IMR-90 (cell line): ENCODE measurements at regions not wholly inside any gene's neighbourhood (a gene's known extent, or its start where the extent isn't known, plus 50 kb on each side); places are given as distances from the start of the nearest gene placed in this dataset.

Experiments used
- ATAC-seq: fragments of 200-7000 bp; cut with Tn5 transposase; 2 replicates; pipeline ENCODE4 v1.9.1; 2020; ENCODE audit warnings: low read depth, mild to moderate bottlenecking, moderate library complexity
- BruUV-seq: library from RNA; stranded (reverse); fragments of 400-500 nt; replicated peaks from 2 replicates; lab custom pipeline; 2021; lab: Mats Ljungman, UMichigan
- CTCF ChIA-PET: fragments of 300-600 bp; formaldehyde crosslinking; extraction: SDS; loops from one replicate; lab custom pipeline; 2021; ENCODE audit warnings: antibody characterized with exemption; lab: Yijun Ruan, JAX
- POLR2A ChIA-PET: fragments of 300-600 bp; sonication (Branson Sonifier 250); formaldehyde crosslinking; loops from one replicate; lab custom pipeline; 2022; ENCODE audit warnings: antibody characterized with exemption; ENCODE audit not compliant: unreplicated experiment; lab: Charles Lee
- DNase-seq: peaks from one replicate; pipeline ENCODE4 v3.0.0; 2013
- H2AFZ ChIP-seq: replicated peaks from 2 replicates; pipeline ENCODE3; 2013; ENCODE audit warnings: low read length, mild to moderate bottlenecking; ENCODE audit not compliant: poor library complexity
- H2AK5ac ChIP-seq: 2 replicates; pipeline ENCODE4 v1.6.1; 2013; ENCODE audit warnings: low read depth, low read length, inconsistent platforms
- H2AK9ac ChIP-seq: replicated peaks from 2 replicates; pipeline ENCODE3; 2013; ENCODE audit warnings: mild to moderate bottlenecking, low read depth, low read length, moderate library complexity; ENCODE audit not compliant: poor library complexity
- H2BK120ac ChIP-seq: 2 replicates; pipeline ENCODE4 v1.6.1; 2013; ENCODE audit warnings: low read depth, low read length, inconsistent platforms
- H2BK15ac ChIP-seq: 3 replicates; pipeline ENCODE4 v1.6.1; 2013; ENCODE audit warnings: low read depth, low read length, inconsistent platforms
- H2BK20ac ChIP-seq: 2 replicates; pipeline ENCODE4 v1.6.1; 2013; ENCODE audit warnings: low read depth, mild to moderate bottlenecking, inconsistent platforms, low read length, moderate library complexity
- H2BK5ac ChIP-seq: 2 replicates; pipeline ENCODE4 v1.6.1; 2013; ENCODE audit warnings: mild to moderate bottlenecking, low read depth, low read length, inconsistent platforms; ENCODE audit not compliant: poor library complexity, severe bottlenecking
- H3K14ac ChIP-seq: replicated peaks from 2 replicates; pipeline ENCODE4 v1.6.1; 2013; ENCODE audit warnings: low read depth, low read length, inconsistent platforms
- H3K18ac ChIP-seq: 2 replicates; pipeline ENCODE4 v1.6.1; 2013; ENCODE audit warnings: low read depth, low read length, control low read depth
- H3K23ac ChIP-seq: 2 replicates; pipeline ENCODE4 v1.6.1; 2013; ENCODE audit warnings: low read depth, low read length, inconsistent platforms
- H3K27ac ChIP-seq: 2 replicates; pipeline ENCODE4 v1.5.1; 2013; ENCODE audit warnings: mild to moderate bottlenecking, control low read depth, low read length; ENCODE audit not compliant: insufficient read depth
- H3K27me3 ChIP-seq: 2 replicates; pipeline ENCODE4 v1.6.1; 2013; ENCODE audit warnings: low read length; ENCODE audit not compliant: control insufficient read depth, insufficient read depth
- H3K36me3 ChIP-seq: 2 replicates; pipeline ENCODE4 v1.6.1; 2013; ENCODE audit warnings: low read length, mixed read lengths; ENCODE audit not compliant: control insufficient read depth, insufficient read depth
- H3K4ac ChIP-seq: 2 replicates; pipeline ENCODE4 v1.6.1; 2013; ENCODE audit warnings: low read depth, low read length, inconsistent platforms
- H3K4me1 ChIP-seq: 2 replicates; pipeline ENCODE4 v1.6.1; 2013; ENCODE audit warnings: low read length, mixed read lengths; ENCODE audit not compliant: control insufficient read depth, insufficient read depth
- H3K4me2 ChIP-seq: 2 replicates; pipeline ENCODE4 v1.6.1; 2013; ENCODE audit warnings: low read depth, mild to moderate bottlenecking, control low read depth, low read length, moderate library complexity
- H3K4me3 ChIP-seq: 2 replicates; pipeline ENCODE4 v1.5.1; 2013; ENCODE audit warnings: low read depth, mild to moderate bottlenecking, control low read depth, low read length, moderate library complexity; ENCODE audit not compliant: insufficient read depth
- H3K56ac ChIP-seq: 2 replicates; pipeline ENCODE4 v1.6.1; 2013; ENCODE audit warnings: low read length, inconsistent platforms; ENCODE audit not compliant: insufficient read depth; ENCODE audit errors: extremely low read depth
- H3K79me1 ChIP-seq, 2 experiments: 2 replicates each; pipeline ENCODE4 v1.6.1; 2013; ENCODE audit warnings: low read length in 2 of 2, inconsistent platforms in 1 of 2, low read depth in 1 of 2
- H3K9ac ChIP-seq: 2 replicates; pipeline ENCODE4 v1.6.1; 2013; ENCODE audit warnings: low read depth, low read length, control low read depth
- H3K9me1 ChIP-seq: 2 replicates; pipeline ENCODE4 v1.6.1; 2013; ENCODE audit warnings: low read length, inconsistent platforms; ENCODE audit not compliant: insufficient read depth
- H3K9me3 ChIP-seq: 2 replicates; pipeline ENCODE4 v1.6.1; 2013; ENCODE audit warnings: low read length; ENCODE audit not compliant: control insufficient read depth, insufficient read depth
- H4K20me1 ChIP-seq: 2 replicates; pipeline ENCODE4 v1.6.1; 2013; ENCODE audit warnings: low read length, inconsistent platforms; ENCODE audit not compliant: insufficient read depth
- H4K5ac ChIP-seq: 2 replicates; pipeline ENCODE4 v1.6.1; 2013; ENCODE audit warnings: mild to moderate bottlenecking, low read depth, low read length, control low read depth
- H4K8ac ChIP-seq, 2 experiments: 2 replicates each; pipeline ENCODE4 v1.6.1; 2013; ENCODE audit warnings: low read depth in 2 of 2, low read length in 2 of 2, control low read depth in 1 of 2, inconsistent platforms in 1 of 2
- H4K91ac ChIP-seq: 2 replicates; pipeline ENCODE4 v1.6.1; 2013; ENCODE audit warnings: low read depth, low read length, inconsistent platforms; ENCODE audit not compliant: insufficient read depth
- BHLHE40 ChIP-seq: fragments of 150-350 bp; IDR thresholded peaks from 2 replicates; pipeline ENCODE4 v1.6.1; 2016; ENCODE audit warnings: mild to moderate bottlenecking, low read depth, low read length
- CEBPB ChIP-seq: IDR thresholded peaks from 2 replicates; pipeline ENCODE4 v1.6.1; 2012; ENCODE audit warnings: low read depth, low read length, improper control_type of control experiment
- CHD1 ChIP-seq: IDR thresholded peaks from 2 replicates; pipeline ENCODE4 v1.6.1; 2012; ENCODE audit warnings: low read depth, low read length, improper control_type of control experiment
- ELK1 ChIP-seq: fragments of 150-350 bp; IDR thresholded peaks from 2 replicates; pipeline ENCODE4 v1.6.1; 2016; ENCODE audit warnings: low read depth, mild to moderate bottlenecking, low read length, moderate library complexity, borderline replicate concordance
- FOS ChIP-seq: fragments of 150-350 bp; IDR thresholded peaks from 2 replicates; pipeline ENCODE4 v1.6.1; 2016; ENCODE audit warnings: low read depth, low read length
- MAFK ChIP-seq: IDR thresholded peaks from 2 replicates; pipeline ENCODE4 v1.6.1; 2012; ENCODE audit warnings: low read depth, low read length, improper control_type of control experiment
- MAZ ChIP-seq: IDR thresholded peaks from 2 replicates; pipeline ENCODE4 v1.6.1; 2012; ENCODE audit warnings: low read depth, mild to moderate bottlenecking, low read length, improper control_type of control experiment, moderate library complexity, borderline replicate concordance
- MXI1 ChIP-seq: IDR thresholded peaks from 2 replicates; pipeline ENCODE4 v1.6.1; 2012; ENCODE audit warnings: low read depth, mild to moderate bottlenecking, low read length, moderate library complexity, borderline replicate concordance
- NFE2L2 ChIP-seq: fragments of 150-350 bp; IDR thresholded peaks from 2 replicates; pipeline ENCODE4 v1.6.1; 2016; ENCODE audit warnings: low read depth, mild to moderate bottlenecking, low read length
- POLR2A ChIP-seq: IDR thresholded peaks from 2 replicates; pipeline ENCODE4 v1.6.1; 2012; ENCODE audit warnings: mild to moderate bottlenecking, low read depth, low read length
- RAD21 ChIP-seq: IDR thresholded peaks from 2 replicates; pipeline ENCODE4 v1.6.1; 2012; ENCODE audit warnings: low read length, improper control_type of control experiment
- RCOR1 ChIP-seq: IDR thresholded peaks from 2 replicates; pipeline ENCODE4 v1.6.1; 2012; ENCODE audit warnings: mild to moderate bottlenecking, low read length, improper control_type of control experiment; ENCODE audit not compliant: insufficient replicate concordance
- SMC3 ChIP-seq: fragments of 150-350 bp; IDR thresholded peaks from 2 replicates; pipeline ENCODE4 v1.6.1; 2016; ENCODE audit warnings: low read depth, mild to moderate bottlenecking, antibody characterized with exemption, low read length, moderate library complexity
- WGBS, 2 experiments: methylation state at CpG; one replicate each; pipeline versions ENCODE4 v1.1.5 to v1.1.7; 2013; ENCODE audit warnings: missing lambda C conversion rate in 2 of 2; ENCODE audit not compliant: insufficient read length in 1 of 2; ENCODE audit errors: extremely low coverage in 2 of 2; 5-methylcytosine and 5-hydroxymethylcytosine counted together
- dilution Hi-C: fragments of 300-500 bp; cut with HindIII; formaldehyde crosslinking; loops from one replicate; pipeline ENCODE4 v1.14.3; 2018; ENCODE audit warnings: low sequenced_read_pairs; ENCODE audit not compliant: unreplicated experiment
- in situ Hi-C: fragments of 300-500 bp; cut with MboI; formaldehyde crosslinking; loops from 3 replicates; pipeline ENCODE4 v1.14.3; 2019; ENCODE audit warnings: low sequenced_read_pairs, inconsistent platforms, mixed read lengths
- intact Hi-C: fragments of 100-400 bp; cut with micrococcal nuclease; formaldehyde crosslinking; loops from 2 replicates; pipeline ENCODE4 v1.10.0; 2022
- TF ChIP-seq, protein P1 (sequence below): fragments of 150-350 bp; IDR thresholded peaks from 2 replicates; pipeline ENCODE4 v1.6.1; 2017; ENCODE audit warnings: mild to moderate bottlenecking, antibody characterized with exemption, low read length, low read depth
- TF ChIP-seq, protein P2 (sequence below): conservative IDR thresholded peaks from 2 replicates; pipeline ENCODE4 v1.5.1; 2012; ENCODE audit warnings: mild to moderate bottlenecking, low read depth, low read length, improper control_type of control experiment

GRCh38 chr13:109913186-109913585, 126.8 kb upstream of the IRS2 start:
- H4K20me1 ChIP-seq = no peaks in the 10 kb centered on the region
- CTCF ChIA-PET = no interaction called here
- H2AFZ ChIP-seq = no peak overlapping the region
- H3K79me1 ChIP-seq = no peaks in the 10 kb centered on the region
- H3K9ac ChIP-seq = no peak overlapping the region
- no peak overlapping the region for H2BK5ac ChIP-seq
- H3K4me2 ChIP-seq = no peak overlapping the region
- no peak overlapping the region for H2BK15ac ChIP-seq
- H3K4me1 ChIP-seq = peaks cover 1% of the 10 kb centered on the region; the same call in 1 of the 2 replicates
- in situ Hi-C loops (no loop called here), dilution Hi-C loops (no loop called here), intact Hi-C loops (no loop called here)
- H3K27ac ChIP-seq = no peak overlapping the region
- no peak overlapping the region for H4K91ac ChIP-seq
- H2BK120ac ChIP-seq = no peak overlapping the region
- POLR2A ChIA-PET = no interaction called here
- H2BK20ac ChIP-seq = no peak overlapping the region
- H3K14ac ChIP-seq = no peak overlapping the region
- no peak for DNase-seq
- ATAC-seq = no peak
- H2AK9ac ChIP-seq = no peak overlapping the region
- no peak overlapping the region for H2AK5ac ChIP-seq
- H3K18ac ChIP-seq = no peak overlapping the region
- WGBS, 2 experiments = 33% methylated on average over 1 of the region's 1 CpG; no CpG with 5 or more reads in 1 of the 2 experiments
- TF ChIP-seq SMC3 (no peak), CHD1 (no peak), MAZ (no peak), POLR2A (no peak), RAD21 (no peak), FOS (no peak), RCOR1 (no peak), NFE2L2 (no peak), ELK1 (no peak), BHLHE40 (no peak), MXI1 (no peak), MAFK (no peak), CEBPB (no peak)
- TF ChIP-seq, protein P1, sequence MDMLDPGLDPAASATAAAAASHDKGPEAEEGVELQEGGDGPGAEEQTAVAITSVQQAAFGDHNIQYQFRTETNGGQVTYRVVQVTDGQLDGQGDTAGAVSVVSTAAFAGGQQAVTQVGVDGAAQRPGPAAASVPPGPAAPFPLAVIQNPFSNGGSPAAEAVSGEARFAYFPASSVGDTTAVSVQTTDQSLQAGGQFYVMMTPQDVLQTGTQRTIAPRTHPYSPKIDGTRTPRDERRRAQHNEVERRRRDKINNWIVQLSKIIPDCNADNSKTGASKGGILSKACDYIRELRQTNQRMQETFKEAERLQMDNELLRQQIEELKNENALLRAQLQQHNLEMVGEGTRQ = no peak
- TF ChIP-seq, protein P2, sequence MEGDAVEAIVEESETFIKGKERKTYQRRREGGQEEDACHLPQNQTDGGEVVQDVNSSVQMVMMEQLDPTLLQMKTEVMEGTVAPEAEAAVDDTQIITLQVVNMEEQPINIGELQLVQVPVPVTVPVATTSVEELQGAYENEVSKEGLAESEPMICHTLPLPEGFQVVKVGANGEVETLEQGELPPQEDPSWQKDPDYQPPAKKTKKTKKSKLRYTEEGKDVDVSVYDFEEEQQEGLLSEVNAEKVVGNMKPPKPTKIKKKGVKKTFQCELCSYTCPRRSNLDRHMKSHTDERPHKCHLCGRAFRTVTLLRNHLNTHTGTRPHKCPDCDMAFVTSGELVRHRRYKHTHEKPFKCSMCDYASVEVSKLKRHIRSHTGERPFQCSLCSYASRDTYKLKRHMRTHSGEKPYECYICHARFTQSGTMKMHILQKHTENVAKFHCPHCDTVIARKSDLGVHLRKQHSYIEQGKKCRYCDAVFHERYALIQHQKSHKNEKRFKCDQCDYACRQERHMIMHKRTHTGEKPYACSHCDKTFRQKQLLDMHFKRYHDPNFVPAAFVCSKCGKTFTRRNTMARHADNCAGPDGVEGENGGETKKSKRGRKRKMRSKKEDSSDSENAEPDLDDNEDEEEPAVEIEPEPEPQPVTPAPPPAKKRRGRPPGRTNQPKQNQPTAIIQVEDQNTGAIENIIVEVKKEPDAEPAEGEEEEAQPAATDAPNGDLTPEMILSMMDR = no peak
- H3K27me3 ChIP-seq = peaks cover 3% of the 10 kb centered on the region; the same call in 1 of the 2 replicates
- H3K23ac ChIP-seq = no peak overlapping the region
- no peak overlapping the region; the same call in 1 of the 2 replicates for H3K56ac ChIP-seq
- 0 out of 2 replicates have a peak, but pooled peaks cover 2% of the 10 kb centered on the region for H3K9me3 ChIP-seq
- H3K9me1 ChIP-seq = peaks cover 2% of the 10 kb centered on the region; the same call in 1 of the 2 replicates
- H4K8ac ChIP-seq = no peak overlapping the region
- H3K36me3 ChIP-seq = no peaks in the 10 kb centered on the region
- no TSS peak for BruUV-seq
- no peak overlapping the region for H4K5ac ChIP-seq
- no peak overlapping the region for H3K4ac ChIP-seq
- H3K4me3 ChIP-seq = no peak overlapping the region
